NCI-H146 treated with DMSO at 0.1 percent for 48 hours (cell line): ENCODE measurements at regions not wholly inside any gene's neighbourhood (a gene's known extent, or its start where the extent isn't known, plus 50 kb on each side); places are given as distances from the start of the nearest gene placed in this dataset.

Source experiments
- DNase-seq: peaks from one replicate; lab custom pipeline; 2025; ENCODE audit not compliant: unreplicated experiment; lab: John Stamatoyannopoulos, UW

- DNase-seq = no peak
Observed at GRCh38 chr6:119479860-119480655, 130.5 kb upstream of the MAN1A1 start.

GRCh38 chr6:119476554-119476953 is 127.0 kb upstream of the MAN1A1 start:
- no peak for DNase-seq

- no peak for DNase-seq
Observed at GRCh38 chr6:119476024-119476423, 126.5 kb upstream of the MAN1A1 start.

- no peak for DNase-seq
Observed at GRCh38 chr6:119470893-119471542, 121.5 kb upstream of the MAN1A1 start.

- no peak for DNase-seq
Observed at GRCh38 chr6:119467488-119468081, 118.0 kb upstream of the MAN1A1 start.

- DNase-seq = no peak
Observed at GRCh38 chr6:119466226-119466625, 116.7 kb upstream of the MAN1A1 start.

- DNase-seq = no peak
Observed at GRCh38 chr6:119463081-119463626, 113.6 kb upstream of the MAN1A1 start.

GRCh38 chr6:119461187-119461586 is 111.6 kb upstream of the MAN1A1 start:
- no peak for DNase-seq

- DNase-seq = no peak
Observed at GRCh38 chr6:119459207-119459974, 109.8 kb upstream of the MAN1A1 start.

- no peak for DNase-seq
Observed at GRCh38 chr6:119454714-119455113, 105.2 kb upstream of the MAN1A1 start.

GRCh38 chr6:119453242-119454200 is 104.0 kb upstream of the MAN1A1 start:
- DNase-seq = no peak

GRCh38 chr6:119449331-119450156 is 100.0 kb upstream of the MAN1A1 start:
- no peak for DNase-seq

- DNase-seq = no peak
Observed at GRCh38 chr6:119447921-119448320, 98.4 kb upstream of the MAN1A1 start.

GRCh38 chr6:119446609-119447008 is 97.0 kb upstream of the MAN1A1 start:
- DNase-seq = no peak

GRCh38 chr6:119446115-119446554 is 96.6 kb upstream of the MAN1A1 start:
- no peak for DNase-seq

- no peak for DNase-seq
Observed at GRCh38 chr6:119445666-119446065, 96.1 kb upstream of the MAN1A1 start.

GRCh38 chr6:119444642-119445557 is 95.3 kb upstream of the MAN1A1 start:
- DNase-seq = no peak
